ENCODE measurements at regions not wholly inside any gene's neighbourhood (a gene's known extent, or its start where the extent isn't known, plus 50 kb on each side); places are given as distances from the start of the nearest gene placed in this dataset.

- TF ChIP-seq, protein P1, sequence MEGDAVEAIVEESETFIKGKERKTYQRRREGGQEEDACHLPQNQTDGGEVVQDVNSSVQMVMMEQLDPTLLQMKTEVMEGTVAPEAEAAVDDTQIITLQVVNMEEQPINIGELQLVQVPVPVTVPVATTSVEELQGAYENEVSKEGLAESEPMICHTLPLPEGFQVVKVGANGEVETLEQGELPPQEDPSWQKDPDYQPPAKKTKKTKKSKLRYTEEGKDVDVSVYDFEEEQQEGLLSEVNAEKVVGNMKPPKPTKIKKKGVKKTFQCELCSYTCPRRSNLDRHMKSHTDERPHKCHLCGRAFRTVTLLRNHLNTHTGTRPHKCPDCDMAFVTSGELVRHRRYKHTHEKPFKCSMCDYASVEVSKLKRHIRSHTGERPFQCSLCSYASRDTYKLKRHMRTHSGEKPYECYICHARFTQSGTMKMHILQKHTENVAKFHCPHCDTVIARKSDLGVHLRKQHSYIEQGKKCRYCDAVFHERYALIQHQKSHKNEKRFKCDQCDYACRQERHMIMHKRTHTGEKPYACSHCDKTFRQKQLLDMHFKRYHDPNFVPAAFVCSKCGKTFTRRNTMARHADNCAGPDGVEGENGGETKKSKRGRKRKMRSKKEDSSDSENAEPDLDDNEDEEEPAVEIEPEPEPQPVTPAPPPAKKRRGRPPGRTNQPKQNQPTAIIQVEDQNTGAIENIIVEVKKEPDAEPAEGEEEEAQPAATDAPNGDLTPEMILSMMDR (IDR thresholded peaks at IDR 0.05): no peak
- TF ChIP-seq POLR2AphosphoS5 (IDR thresholded peaks at IDR 0.05): no peak
Measured at GRCh38 chr3:171978390-171978789, 61.0 kb upstream of the FNDC3B start.

All from prostate gland (tissue), 2 donors.